ENCODE measurements at regions not wholly inside any gene's neighbourhood (a gene's known extent, or its start where the extent isn't known, plus 50 kb on each side); places are given as distances from the start of the nearest gene placed in this dataset.

DNA sequence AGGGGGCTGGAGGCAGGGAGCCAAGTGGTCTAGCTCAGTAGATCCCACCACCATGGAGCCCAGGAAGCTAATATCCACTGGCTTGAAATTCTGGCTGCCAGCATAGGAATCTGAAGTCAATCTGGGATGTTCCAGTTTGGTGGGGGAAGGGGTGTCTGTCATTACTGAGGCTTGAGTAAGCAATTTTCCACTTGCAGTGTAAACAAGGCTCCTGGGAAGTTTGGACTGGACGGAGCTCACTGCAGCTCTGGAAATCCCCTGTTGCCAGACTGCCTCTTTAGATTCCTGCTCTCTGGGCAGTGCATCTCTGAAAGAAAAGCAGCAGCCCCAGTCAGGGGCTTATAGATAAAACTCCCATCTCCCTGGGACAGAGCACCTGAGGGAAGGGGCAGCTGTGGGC lies 349.2 kb upstream of the KLHL1 start:
- Histone ChIP-seq H4K8ac (replicated peaks; ENCODE audit: insufficient read length, low read depth, low read length) (no peak overlapping the region), H3K9ac (ENCODE audit: extremely low read depth, insufficient read length, low read length) (no peak overlapping the region), H3K23ac (ENCODE audit: insufficient read length, low read depth, low read length) (no peak overlapping the region), H2BK5ac (ENCODE audit: insufficient read length, low read length) (no peak overlapping the region), H3K27me3 (ENCODE audit: insufficient read depth, low read length) (no peaks in the 10 kb centered on the region), H2BK20ac (ENCODE audit: low read depth, low read length, poor library complexity, severe bottlenecking) (no peak overlapping the region), H3K14ac (ENCODE audit: insufficient read depth, low read length) (no peak overlapping the region), H3T11ph (ENCODE audit: low read length) (no peak overlapping the region), H3K4me1 (ENCODE audit: insufficient read depth, low read length) (no peaks in the 10 kb centered on the region), H2BK12ac (ENCODE audit: insufficient read length, low read depth, low read length) (no peak overlapping the region), H3K56ac (ENCODE audit: insufficient read length, low read depth, low read length) (no peak overlapping the region), H3K79me2 (ENCODE audit: insufficient read depth, low read length) (no peaks in the 10 kb centered on the region), H3K23me2 (ENCODE audit: insufficient read length, low read depth, low read length, poor library complexity, severe bottlenecking) (no peaks in the 10 kb centered on the region), H2BK15ac (ENCODE audit: low read depth, low read length) (no peak overlapping the region), H3K18ac (ENCODE audit: insufficient read length, low read depth, low read length) (no peak overlapping the region), H3K4ac (ENCODE audit: low read depth, low read length) (no peak overlapping the region), H3K4me2 (ENCODE audit: insufficient read depth, insufficient read length, low read length) (no peak overlapping the region), H2AK5ac (ENCODE audit: insufficient read length, low read length) (no peak overlapping the region), H3K27ac (ENCODE audit: insufficient read length, low read depth, low read length) (no peak overlapping the region), H4K5ac (ENCODE audit: insufficient read length, low read depth, low read length) (no peak overlapping the region), H2AFZ (ENCODE audit: low read length) (no peak overlapping the region), H2BK120ac (ENCODE audit: low read depth, low read length, poor library complexity, severe bottlenecking) (no peak overlapping the region), H4K91ac (ENCODE audit: insufficient read length, low read depth, low read length) (no peak overlapping the region), H3K9me3 (ENCODE audit: control insufficient read depth, low read depth, low read length) (no peaks in the 10 kb centered on the region), H4K20me1 (ENCODE audit: control insufficient read depth, insufficient read depth, insufficient read length) (no peaks in the 10 kb centered on the region), H3K79me1 (ENCODE audit: insufficient read depth, low read depth, low read length, poor library complexity, severe bottlenecking) (no peaks in the 10 kb centered on the region)
- Mint-ChIP-seq H3K4me1 (peaks cover 3 to 5% of the 10 kb centered on the region in 2 experiments; a peak in 1 of 4 replicates), H3K9me3 (peaks cover 0 to 3% of the 10 kb centered on the region in 2 experiments; a peak in 2 of 5 replicates), H3K4me3 (no peak overlapping the region), H3K27ac (no peak overlapping the region), H3K27me3 (ENCODE audit: low read depth) (no peaks in the 10 kb centered on the region), H3K36me3 (ENCODE audit: insufficient read depth in 1 of 3, low read depth in 3 of 3) (peaks cover 0 to 4% (median 0%) of the 10 kb centered on the region in 3 experiments; a peak in 2 of 7 replicates)
- DNase-seq, result no peak
- TF ChIP-seq, protein P1, sequence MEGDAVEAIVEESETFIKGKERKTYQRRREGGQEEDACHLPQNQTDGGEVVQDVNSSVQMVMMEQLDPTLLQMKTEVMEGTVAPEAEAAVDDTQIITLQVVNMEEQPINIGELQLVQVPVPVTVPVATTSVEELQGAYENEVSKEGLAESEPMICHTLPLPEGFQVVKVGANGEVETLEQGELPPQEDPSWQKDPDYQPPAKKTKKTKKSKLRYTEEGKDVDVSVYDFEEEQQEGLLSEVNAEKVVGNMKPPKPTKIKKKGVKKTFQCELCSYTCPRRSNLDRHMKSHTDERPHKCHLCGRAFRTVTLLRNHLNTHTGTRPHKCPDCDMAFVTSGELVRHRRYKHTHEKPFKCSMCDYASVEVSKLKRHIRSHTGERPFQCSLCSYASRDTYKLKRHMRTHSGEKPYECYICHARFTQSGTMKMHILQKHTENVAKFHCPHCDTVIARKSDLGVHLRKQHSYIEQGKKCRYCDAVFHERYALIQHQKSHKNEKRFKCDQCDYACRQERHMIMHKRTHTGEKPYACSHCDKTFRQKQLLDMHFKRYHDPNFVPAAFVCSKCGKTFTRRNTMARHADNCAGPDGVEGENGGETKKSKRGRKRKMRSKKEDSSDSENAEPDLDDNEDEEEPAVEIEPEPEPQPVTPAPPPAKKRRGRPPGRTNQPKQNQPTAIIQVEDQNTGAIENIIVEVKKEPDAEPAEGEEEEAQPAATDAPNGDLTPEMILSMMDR (conservative IDR thresholded peaks at IDR 0.05), result no peak
- no CpG with 5 or more reads among the region's 1 CpG for WGBS (ENCODE audit: extremely low coverage, insufficient read length, low lambda C conversion rate)
